NCI-H446 (cell line): ENCODE measurements at regions not wholly inside any gene's neighbourhood (a gene's known extent, or its start where the extent isn't known, plus 50 kb on each side); places are given as distances from the start of the nearest gene placed in this dataset.
A peak's percentile ranks its signal among the peaks of the same experiment; 100 is the strongest.

Source experiments
- DNase-seq, 2 experiments: peaks; one replicate each; lab custom pipeline; 2025; lab: John Stamatoyannopoulos, UW

DNA sequence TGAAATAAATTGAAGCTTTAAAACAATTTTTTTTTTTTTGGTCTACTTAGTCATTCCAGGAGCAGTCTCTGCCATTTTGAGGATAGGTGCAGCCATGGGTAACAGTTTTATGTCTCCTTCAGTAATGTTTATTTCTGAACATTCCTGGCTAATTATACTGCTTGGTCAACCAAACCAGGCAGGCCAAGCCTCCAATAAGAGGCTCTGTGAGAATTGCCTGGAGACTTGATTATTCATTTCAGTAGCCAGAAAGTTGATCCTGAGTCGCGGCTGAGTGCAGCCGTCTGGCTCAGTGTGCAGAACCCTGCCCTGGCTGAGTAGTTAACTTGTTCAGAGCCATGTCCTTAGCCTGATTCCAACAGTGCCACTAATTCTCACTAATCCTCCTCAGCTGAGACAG is 364.0 kb upstream of the FAT3 start:
- DNase-seq, result peak in 1 of 2 experiments; percentile 68

DNA sequence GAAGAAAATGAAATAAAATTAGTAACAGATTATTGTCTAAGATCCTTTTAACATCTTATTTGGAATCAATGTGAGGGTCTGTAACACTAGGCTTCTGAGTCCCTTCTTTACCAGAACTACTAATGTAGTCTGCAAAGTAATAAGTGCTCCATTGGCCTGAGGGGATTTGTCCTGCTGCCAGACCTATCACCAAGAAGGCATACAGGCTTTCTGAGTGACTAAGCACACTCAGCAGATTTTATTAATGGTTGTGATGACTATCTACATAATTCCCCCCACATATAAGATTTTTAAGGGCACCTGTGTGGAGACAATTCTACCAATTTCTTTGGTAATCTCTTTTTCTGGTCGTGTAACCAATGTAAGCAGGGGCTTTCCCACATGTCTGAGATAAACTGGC is 365.0 kb upstream of the FAT3 start:
- DNase-seq, result no peak

DNA sequence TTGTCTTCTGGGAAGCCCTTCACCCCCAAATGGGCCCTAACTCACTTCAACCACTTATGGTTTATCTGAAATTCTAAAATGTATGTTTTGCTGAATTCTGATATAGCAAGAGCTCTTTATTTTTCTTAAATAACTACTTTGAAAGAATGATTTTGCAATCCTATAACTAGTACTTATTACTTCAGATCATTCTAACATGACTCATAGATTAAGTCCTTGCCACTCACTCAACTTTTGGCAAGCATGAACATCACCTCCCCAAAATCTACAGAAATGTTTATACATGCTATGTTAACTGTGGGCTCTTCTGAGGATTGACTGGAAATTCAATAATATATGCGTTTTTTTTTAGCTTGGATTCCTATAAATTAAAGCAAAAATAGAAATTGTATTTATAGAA is 367.4 kb upstream of the FAT3 start:
- no peak for DNase-seq

DNA sequence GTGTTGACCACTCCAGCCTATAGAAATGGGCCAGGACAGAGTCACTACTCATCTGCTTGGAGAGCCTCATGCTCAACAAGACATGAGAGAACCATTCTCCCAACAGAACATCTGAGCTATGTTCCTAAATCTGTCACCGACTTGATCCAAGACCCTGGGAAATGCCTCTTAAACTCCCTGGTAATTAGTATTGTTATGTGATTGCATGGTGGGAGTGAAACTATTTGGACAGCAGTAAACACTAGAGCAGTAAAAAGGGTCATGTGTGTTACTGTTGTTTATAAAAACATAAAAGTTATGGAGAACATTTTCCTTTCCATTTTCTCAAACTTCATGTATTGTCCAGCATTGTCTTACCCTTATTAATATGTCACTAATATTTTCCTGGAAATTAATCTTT is 369.8 kb upstream of the FAT3 start:
- no peak for DNase-seq

DNA sequence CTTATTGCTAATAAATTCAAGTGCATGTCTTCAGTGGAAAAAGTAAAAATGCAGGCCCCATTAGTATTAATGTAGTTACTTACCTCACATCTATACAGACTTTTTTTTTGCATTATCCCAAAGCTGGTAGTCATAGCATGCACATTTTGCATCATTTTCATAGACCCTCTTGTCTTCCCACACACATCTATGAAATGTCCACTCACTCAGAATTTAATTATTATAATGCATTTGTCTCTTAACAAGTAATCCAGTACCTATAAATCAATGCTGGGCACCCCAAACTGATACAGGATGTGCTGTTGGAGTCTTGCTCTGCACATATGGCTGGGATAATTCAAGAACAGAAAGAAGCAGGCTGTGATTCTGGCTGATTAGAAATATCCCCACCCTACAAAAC is 370.4 kb upstream of the FAT3 start:
- no peak for DNase-seq

DNA sequence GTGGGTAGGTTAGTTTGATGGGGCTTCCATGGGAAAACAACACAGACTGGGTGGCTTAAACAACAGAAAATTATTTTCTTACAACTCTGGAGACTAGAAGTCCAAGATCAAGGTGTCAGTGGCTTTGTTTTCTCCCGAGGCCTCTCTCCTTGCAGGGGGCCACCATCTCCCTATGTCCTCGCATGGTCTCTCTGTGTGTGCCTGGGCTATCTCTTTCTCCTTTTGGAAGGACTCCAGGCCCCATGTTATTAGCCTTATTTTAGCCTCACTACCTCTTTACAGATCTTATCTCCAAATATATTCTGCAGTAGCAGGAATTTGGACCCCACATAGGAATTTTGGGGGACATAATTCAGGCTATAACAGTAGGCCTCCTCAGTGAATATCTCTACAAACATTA is 372.7 kb upstream of the FAT3 start:
- no peak for DNase-seq

DNA sequence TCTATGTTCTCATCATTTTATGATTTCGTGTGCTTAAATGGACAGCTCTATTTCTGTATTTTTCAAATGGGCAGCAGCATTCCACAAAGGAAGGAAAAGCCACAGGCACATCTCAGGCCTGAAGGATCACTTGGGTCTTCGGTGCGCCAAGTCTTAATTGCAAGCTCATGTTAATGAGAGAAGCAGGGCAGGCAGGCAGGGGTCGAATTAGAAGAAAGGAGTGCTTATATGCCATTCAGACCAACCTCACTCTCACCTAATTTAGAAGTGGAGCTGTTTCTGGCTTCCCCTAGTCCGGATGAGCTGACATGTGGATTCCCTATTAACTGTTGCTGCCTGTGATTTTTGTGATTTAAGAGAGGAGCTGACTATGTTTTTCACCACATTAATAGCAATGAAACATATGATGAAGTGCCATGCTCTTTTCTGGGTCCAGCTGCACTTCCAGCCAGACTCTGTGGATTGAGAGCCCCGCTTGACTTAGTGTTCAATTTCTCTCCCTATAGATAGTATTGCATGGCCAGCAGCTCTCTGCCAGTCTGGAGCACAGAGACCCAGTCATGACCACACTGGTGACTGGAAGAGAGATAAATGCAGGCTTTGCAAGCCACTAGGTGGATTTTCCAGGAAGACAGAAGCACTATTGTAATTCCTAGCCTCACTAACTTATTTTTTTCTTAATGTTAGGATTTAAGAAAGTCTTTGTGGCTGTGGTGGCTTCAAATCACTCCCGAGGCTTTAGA is 373.9 kb upstream of the FAT3 start:
- DNase-seq, result no peak

DNA sequence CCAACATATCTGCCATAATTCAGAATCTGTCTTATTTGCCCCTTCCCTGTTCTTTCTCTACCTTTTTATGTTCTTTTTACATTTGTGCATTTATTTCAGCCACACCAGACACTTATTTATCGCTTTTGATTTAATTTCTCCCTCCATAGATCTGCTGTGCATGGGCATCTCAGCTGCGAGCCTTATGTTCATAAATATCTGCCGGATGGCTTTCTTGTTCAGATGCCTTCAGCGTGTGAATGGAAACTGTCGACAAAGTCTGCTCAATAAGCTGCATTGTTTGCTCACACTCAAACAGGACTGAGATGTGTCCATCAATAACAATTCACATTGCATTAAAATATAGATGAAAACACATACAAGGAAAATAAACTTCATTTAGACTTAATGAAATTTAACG is 374.6 kb upstream of the FAT3 start:
- no peak for DNase-seq

DNA sequence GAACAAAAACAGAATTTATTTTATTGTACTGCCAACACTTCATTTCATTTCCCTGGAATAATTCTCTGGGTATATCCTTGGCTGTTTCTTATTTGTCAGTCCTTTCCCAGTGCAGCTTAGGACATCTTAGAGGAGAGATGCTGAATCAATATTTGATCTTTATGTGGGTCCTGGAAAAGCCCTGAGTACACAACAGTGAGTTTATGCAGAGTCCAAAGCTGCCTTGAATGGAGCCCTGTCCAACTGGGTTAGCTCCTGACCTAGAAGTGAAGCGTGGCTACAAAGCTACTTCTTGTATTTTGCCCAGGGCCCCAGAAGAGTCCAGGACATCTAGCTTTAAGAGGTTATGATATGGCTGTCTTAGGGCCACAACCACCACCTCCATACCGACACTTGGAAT is 378.0 kb upstream of the FAT3 start:
- DNase-seq, result no peak

DNA sequence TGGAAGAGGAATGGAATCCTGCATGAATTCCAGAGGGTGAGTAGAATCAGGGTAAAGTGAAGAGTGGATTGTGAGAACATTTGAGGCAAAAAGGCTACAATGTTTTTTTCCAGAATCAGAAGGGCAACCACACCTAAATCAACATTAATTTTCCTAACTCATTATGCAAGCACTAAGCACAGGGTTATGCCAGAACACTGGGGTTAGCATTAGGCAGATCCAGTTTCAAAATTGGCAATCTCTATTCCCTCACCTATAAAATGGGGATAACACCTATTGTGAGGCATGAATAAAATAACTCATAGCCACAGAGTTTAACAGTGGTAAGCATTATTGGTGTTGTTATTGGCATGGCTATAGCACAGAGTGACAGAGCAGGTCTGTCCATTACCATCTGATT is 378.6 kb upstream of the FAT3 start:
- DNase-seq, result no peak

DNA sequence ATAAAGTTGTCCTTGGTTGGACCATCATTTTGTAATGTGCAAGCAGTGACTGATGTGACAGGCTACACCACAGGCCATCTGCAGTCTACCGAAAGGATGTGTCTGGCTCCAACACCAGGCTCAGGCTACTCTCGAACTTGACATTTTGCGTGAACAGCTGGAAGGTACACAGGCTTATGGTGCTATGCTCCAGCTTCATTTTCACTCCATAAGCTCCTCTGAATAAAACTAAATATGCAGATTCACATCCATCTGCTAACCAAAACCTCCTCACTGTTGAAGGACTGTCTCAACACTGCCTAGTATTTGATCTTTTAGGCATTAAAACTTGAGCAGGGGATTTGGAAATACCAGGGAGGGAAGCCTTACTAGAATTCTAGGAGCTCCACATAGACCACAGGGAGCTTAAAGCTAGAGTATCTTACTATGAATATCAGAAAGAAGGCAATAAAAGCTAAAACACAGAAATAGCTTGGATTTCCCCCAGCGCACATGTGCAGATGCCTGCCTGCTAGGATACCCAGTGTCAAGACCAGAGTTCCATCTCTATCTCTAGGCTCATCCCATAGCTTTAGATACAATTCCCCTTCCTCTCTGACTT is 383.9 kb upstream of the FAT3 start:
- peak in 1 of 2 experiments; percentile 31 for DNase-seq

DNA sequence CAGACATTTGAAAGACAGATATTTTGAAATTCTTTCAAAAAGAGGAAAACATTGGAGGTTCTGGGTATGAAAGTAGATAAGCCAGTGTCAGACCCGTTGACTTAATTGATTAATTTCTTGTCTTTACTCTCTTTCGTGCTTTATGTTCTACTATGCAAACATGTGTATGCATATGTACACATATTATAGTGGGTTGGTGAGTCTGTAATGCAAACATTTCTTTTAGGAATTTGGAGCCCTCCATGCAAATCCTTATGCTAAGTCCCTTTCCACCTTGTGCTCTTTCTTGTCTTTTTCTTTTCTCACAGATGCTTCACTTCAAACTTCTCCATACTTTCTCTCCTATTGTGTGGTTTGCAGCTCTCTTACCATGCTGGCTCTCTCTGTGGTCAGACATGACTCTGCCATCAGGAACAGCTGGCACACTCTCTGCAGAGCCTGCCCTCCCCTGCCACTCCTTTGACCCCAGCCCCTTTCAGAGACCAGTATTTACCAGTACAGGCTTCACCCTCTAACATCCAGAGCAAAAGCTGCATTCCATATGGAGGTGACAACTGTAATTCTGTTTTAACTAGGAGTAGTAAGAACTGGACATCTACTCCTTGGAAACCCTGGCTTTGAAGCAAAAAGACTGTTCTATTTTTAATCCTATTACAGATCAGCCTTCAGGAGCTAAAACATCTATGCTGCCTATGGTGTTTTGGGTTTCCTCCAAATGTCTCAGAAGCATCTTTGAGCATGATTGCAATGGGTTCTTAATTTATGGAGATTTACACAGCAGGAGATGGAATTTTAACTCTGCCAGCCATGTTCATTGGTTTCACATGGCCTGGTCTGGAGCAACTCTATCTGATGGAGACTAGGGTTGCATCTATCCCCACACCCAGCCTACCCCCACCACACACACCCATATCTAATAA is 386.9 kb upstream of the FAT3 start:
- DNase-seq, result peak in 1 of 2 experiments; percentile 47

DNA sequence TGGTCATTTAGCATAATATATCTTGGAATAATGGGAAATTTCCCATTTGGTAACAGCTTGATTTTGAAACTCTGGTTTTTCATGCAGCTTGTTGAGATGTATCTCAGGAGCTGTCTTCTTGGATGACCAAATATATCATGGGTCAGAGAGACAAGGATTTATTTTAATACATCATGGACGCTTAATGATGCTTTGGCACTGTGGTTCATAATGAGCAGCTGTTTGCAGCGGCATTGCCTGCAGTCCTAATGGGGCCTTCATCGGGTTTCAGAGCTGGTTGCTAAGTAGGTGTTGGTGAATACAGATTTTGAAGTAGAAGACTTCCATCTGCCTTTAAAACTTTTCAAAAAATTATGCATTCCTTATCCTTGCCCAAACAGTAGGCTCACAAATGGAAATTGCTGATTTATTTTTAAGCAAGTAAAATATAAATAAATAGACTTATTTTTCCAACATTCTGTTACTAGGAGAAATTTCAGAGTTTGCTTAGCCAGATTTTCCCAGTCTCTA is 389.5 kb upstream of the FAT3 start:
- no peak for DNase-seq

DNA sequence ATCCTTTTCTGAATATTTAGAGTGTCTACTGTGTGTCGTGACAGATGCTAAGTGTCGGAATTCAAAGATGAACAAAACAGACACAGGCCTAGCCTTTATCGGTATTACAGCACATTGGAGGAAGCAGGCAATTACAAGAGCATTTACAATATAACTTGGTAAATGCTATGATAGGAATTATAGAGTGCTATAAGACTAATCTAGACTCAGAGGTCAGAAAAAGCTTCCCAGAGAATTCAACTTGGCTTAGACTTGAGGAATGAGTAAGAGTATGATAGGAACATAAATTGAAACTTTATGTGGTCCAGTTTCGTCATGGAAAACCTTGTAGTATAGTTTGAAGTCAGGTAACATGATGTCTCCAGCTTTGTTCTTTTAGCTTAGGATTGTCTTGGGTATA is 395.7 kb upstream of the FAT3 start:
- DNase-seq, result no peak

DNA sequence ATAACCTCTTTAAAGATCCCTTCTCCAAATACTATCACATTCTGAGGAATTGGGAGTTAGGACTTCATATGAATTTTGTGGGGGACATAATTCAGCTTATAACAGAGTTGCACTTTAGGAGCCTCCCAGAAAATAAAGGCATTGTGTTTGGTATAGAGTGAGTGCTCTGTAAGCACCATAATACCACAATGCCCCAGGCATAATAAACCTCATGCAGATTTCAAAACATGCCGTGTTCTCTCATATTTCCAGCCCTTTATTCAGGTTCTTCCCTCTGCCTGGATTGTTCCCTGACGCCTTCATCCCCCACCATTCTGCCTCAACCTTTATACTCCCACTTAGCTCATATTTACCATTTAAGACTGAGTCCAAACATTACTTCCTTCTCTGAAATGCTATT is 398.8 kb upstream of the FAT3 start:
- no peak for DNase-seq

DNA sequence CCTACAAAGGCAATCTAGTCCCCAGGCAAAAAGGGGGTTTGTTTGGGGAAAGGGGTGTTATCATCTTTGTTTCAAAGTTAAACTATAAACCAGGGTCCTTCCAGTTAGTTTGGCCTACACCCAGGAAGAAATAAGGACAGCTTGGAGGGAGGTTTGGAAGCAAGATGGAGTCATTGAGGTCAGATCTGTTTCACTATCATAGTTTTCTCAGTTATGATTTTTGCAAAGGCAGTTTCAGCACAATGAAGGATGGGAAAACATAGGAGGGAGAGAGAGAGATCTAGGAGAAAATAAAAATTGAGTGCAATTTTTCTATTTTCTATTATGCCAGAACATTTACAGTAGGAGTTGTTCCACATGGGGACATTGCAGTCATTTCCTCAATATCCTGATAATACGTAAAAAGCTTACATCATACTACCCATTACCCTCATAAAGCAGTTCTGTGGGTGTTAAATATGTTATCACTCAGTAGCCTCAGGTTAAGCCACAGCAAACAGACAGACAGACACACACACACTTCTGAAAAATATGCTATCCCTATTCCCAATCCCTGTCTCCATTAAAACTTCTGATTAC is 401.3 kb upstream of the FAT3 start:
- no peak for DNase-seq

DNA sequence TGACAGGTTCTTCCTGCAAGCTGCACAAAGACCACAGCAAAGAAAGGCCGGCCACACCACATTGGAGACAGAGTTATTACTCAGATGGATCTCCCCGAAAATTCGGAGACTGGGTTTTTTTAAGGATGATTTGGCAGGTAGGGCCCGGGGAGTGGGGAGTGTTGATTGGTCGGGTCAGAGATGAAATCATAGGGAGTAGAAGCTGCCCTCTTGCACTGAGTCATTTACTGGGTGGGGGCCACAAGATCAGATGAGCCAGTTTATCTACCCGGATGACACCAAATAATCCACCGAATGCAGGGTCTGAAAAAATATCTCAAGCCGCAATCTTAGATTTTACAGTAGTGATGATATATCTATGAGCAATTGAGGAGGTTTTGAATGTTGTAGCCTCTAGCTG is 401.8 kb upstream of the FAT3 start:
- DNase-seq, result no peak

DNA sequence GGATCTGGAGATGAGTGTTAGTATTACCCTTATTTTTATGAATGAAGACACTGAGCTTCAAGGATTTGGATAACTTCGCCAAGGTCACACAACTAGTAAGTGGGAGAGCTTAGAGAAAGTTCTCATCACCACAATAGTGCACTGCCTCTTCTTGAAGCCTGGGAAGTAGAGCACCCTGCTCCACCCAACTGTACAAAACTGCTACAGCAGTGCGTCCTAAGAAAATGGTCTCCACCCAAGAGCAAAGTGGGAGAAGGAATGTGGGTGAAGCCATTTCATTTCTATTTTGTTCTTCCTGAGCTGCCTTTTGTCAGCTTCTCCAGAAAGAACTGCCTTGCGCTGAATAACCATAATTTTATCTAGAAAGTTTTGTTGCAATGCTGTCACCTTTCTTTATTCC is 403.9 kb upstream of the FAT3 start:
- no peak for DNase-seq

DNA sequence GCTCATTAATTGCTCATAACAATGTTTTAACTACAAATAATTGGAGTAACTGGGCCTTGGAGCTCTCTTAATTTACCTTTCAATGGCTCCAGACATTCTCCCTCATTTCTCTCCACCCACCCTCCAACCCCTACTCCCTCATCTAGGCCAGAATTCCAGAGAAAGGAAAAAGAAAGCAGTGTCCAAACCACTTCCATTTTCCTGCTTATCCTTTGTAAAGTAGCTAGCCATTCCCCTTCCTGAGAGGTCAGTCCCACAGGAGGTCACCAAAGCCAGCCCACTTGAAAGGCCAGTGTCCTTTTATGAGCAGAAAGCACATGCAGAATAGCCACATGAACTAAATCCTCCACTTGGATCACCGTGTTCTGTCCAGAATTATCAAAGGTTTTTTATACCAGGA is 404.8 kb upstream of the FAT3 start:
- no peak for DNase-seq

DNA sequence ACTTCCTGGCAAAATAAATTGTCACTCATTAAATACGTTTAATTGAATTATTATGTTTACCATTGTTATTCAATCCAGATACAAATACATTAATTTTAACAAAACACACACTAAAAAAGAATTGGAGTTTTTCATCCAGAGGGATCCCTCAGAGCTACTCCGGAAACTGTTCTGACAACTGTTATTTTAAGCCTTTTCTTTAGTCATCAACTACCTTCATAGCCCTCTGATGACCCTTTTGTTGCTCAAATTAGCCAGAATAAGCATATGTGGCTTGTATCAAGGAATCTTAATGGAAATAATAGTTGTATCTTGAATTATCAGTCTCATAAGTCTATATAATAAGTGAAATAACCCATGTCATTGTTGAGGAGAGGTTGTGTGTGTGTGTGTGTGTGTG is 405.4 kb upstream of the FAT3 start:
- DNase-seq, result no peak

DNA sequence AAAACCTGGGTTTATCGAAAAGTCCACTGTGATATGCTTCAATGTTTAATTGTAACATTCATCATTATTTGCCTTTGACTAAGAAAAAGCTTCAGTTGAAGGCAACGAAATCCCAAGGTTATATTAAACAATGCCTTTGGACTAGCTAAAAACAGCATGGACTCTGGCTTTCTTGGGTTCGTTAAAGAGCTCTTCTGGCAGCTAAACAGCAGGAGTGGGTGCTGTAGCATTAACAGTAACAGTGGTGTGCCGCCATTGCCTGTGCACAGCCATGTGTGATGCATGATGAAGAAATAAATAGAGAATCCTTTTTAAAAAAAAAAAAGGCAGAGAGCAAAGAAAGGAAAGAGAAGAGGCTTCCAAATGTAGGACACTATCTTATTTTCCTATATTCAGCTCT is 406.6 kb upstream of the FAT3 start:
- no peak for DNase-seq

DNA sequence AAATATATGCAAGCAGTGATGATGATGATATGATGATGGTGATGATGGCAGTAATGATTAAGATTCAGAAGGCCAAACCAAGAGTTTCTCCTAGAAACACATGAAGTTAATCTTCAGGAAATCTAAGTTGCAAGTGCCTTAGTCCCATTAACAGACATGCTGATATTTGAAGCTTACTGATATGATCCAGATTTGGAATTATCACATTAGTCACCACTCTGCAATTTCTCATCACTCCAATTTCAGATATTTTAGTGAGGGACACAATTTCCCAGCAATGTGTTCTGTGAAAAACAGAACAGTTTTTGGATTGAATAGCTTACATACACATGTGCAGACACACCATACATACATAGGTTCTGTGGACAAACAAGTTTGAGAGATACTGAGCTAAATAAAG is 411.4 kb upstream of the FAT3 start:
- DNase-seq, result no peak

DNA sequence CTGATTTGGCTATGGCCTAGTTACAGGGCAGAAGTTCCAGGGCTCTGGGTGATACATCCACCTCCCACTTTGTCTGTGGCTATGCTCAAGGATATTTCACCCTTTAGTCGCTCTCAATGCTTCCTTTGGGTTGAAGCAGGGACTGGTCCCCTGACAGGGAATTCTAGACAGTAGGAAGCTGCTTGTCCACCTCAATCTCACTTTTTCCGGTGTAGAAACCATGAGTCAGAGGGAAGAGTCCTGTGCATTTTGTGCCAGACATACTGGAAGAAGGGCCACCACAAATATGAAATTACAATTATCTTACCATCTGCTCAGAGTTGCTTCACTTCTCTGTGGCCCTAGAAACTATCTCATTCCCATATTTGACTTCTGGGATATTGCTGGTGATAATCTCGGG is 413.7 kb upstream of the FAT3 start:
- no peak for DNase-seq
